Coronary artery (tissue), 2 donors: ENCODE measurements at regions not wholly inside any gene's neighbourhood (a gene's known extent, or its start where the extent isn't known, plus 50 kb on each side); places are given as distances from the start of the nearest gene placed in this dataset.
"Not testable (repeated sequence)": the region's sequence is repeated elsewhere in the genome, so short reads cannot be mapped to it uniquely, and the experiment has no call there.

ENCODE experiments used
- DNase-seq: peaks from one replicate; pipeline ENCODE4 v3.0.0-alpha.2; 2017; ENCODE audit warnings: low spot score
- H3K27ac ChIP-seq, 2 donors: fragments of 200-600 bp; sonication (generic); one replicate each; pipeline ENCODE4 v1.5.1; 2016 to 2019
- H3K4me3 ChIP-seq: fragments of 200-600 bp; sonication (generic); 2 replicates; pipeline ENCODE4 v1.5.1; 2016; ENCODE audit warnings: mild to moderate bottlenecking, moderate library complexity
- TF ChIP-seq, protein P1 (sequence below): fragments of 200-600 bp; sonication (generic); IDR thresholded peaks from one replicate; pipeline ENCODE4 v1.5.1; 2019; ENCODE audit warnings: antibody characterized with exemption

DNA sequence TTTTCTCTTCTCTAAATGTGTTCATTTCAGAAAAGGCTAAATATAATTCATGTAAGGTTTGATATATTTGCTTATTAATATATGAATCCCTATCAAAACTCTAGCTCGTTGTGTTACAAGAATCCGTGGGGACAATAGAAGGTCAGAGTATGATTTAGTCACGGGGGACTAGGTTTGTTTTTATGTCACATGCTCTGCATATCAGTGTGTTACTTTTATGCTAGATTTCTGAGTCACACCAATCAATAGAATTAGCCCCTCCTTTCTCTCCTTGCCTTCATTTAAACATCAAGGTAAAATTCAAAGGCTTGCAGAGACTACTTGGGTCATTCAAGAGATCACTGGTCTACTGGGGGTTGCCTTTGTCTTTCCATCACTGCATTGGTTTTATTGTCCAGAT is 636.1 kb downstream of the NR2F2 start:
- no peak for DNase-seq
- Histone ChIP-seq H3K27ac (no peak overlapping the region), H3K4me3 (no peak overlapping the region)
- TF ChIP-seq, protein P1, sequence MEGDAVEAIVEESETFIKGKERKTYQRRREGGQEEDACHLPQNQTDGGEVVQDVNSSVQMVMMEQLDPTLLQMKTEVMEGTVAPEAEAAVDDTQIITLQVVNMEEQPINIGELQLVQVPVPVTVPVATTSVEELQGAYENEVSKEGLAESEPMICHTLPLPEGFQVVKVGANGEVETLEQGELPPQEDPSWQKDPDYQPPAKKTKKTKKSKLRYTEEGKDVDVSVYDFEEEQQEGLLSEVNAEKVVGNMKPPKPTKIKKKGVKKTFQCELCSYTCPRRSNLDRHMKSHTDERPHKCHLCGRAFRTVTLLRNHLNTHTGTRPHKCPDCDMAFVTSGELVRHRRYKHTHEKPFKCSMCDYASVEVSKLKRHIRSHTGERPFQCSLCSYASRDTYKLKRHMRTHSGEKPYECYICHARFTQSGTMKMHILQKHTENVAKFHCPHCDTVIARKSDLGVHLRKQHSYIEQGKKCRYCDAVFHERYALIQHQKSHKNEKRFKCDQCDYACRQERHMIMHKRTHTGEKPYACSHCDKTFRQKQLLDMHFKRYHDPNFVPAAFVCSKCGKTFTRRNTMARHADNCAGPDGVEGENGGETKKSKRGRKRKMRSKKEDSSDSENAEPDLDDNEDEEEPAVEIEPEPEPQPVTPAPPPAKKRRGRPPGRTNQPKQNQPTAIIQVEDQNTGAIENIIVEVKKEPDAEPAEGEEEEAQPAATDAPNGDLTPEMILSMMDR: no peak

DNA sequence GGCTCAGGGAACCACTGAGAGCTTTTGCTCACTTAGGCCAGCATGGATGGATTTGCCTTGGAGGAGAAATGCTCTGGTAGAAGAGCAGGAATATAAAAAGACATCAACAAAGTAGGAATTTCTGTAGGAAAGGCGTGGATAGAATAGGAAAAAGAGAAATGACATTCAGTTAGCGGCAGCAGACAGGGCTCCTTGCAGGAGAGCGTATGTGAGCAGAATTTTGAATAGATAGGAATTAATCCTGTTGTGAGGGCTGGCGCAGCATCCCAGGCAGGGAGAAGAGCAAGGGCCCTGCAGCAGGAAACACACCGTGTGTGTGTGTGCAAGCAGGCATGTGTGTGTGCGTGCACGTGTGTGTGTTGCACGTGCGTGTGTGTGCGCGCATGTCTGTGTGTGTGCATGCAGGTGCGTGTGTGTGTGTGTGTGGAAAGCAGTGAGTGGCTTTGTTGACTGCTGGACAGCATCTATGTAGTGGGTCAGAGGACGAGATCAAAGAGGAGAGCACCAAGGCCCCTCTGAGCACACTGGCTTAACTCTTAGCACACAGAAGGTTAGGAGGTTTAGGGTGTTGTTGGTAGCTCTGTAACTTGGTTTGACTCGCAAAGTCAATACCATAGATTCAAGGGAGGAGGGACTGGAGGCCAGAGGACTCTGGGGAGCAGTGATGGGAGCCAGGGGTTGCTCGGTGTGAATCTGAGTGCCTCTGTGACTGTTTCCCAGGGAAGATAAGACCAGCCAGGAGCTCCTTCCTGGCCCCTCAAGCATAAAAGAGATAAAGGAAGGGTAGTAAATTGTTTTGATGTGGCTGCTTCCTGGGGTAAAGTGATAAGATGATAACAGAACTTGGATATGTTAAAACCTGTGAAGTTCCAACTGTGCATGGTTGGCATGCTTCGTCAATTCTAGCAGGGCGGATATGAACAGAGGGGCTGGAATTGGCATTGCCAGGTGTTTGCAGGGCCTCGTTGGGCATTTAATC is 639.5 kb downstream of the NR2F2 start:
- TF ChIP-seq, protein P1: no peak

DNA sequence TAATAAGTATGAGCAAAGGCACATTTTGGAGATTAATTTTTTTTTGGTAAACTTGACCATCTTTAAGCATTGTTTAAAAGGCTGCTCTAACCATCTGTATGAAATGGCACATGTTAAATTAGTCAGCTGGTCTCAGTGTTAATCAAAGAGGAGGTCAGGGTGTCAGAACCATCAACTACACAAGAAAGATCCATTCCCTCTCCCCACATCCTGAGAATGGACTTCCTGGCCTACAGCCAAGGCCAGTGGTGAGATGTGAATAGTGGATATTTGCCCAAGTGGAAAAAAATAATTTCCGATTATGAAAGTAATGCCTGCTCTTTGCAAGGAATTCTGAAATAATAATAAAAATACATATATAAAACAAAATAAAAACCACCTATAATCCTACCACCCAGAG is 641.7 kb downstream of the NR2F2 start:
- Histone ChIP-seq H3K27ac (no peak overlapping the region), H3K4me3 (no peak overlapping the region)
- TF ChIP-seq, protein P1: no peak
- no peak for DNase-seq

More for the DNA sequence above, 639.5 kb downstream of the NR2F2 start:
- H3K4me3 ChIP-seq: no peak overlapping the region
- no peak overlapping the region for H3K27ac ChIP-seq
- DNase-seq: no peak

DNA sequence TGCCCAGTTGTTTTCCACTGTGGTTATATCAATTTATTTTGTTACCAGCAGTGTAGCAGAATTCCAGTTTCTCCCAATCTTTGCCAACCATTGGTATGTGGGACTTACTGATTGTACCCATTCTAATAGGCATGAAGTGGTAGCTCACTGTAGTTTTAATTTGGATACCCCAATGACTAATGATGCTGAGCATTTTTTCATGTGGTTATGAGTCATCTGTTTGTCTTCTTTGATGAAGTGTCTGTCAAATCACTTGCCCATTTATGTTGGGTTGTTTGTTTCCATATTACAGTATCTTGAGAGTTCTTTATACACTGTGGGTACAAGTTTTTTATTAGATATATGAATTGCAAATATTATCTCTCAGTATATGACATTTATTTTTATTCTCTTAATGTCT is 644.3 kb downstream of the NR2F2 start:
- no peak overlapping the region for H3K27ac ChIP-seq
- DNase-seq: no peak
- no peak overlapping the region for H3K4me3 ChIP-seq
- TF ChIP-seq, protein P1: no peak

DNA sequence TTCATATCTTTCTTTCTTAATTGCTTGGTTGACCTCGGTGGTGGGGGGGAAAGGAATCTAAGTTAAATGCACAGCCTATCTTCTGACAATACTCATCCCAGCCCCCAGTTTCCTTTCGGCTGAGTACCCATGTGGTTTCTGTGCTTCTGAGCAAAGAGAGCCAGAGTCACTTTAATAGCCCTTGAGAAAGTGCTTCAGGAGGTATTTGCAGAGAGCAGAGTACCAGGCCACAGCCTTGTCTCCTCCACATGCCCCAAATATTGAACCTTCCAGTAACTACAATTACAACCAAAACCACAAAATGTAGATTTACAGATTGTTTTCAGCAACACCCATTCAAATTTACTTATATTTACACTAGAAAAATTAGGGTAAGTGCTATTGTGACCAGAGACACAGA is 647.4 kb downstream of the NR2F2 start:
- DNase-seq: no peak
- TF ChIP-seq, protein P1: no peak
- Histone ChIP-seq H3K4me3 (no peak overlapping the region), H3K27ac (no peak overlapping the region)

DNA sequence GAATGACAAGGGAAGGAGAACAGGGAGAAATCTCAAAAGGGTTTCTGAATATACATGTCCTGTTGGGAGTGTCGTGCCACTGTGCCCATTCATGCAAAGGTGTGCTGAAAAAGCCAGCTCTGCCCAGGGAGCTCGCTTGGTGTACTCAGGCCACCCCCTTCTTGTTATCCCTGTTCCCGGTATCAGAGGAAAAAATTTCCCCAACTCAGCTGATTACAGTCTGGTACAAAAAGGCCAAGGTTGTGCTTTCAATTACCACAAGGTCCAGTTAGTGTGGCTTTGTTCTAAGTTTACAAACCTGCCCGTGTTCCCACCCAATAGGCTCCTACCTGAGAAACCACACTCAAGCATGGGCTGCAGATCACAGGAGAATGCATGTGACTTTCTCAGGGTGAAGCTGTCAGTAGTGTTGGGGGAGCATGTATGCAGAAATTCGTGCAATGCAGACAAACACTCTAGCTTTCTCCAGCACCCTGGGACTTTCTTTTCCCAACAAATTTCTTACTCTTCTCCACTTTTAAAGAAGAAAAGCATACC is 648.5 kb downstream of the NR2F2 start:
- Histone ChIP-seq H3K27ac (no peak overlapping the region), H3K4me3 (no peak overlapping the region)
- no peak for DNase-seq

DNA sequence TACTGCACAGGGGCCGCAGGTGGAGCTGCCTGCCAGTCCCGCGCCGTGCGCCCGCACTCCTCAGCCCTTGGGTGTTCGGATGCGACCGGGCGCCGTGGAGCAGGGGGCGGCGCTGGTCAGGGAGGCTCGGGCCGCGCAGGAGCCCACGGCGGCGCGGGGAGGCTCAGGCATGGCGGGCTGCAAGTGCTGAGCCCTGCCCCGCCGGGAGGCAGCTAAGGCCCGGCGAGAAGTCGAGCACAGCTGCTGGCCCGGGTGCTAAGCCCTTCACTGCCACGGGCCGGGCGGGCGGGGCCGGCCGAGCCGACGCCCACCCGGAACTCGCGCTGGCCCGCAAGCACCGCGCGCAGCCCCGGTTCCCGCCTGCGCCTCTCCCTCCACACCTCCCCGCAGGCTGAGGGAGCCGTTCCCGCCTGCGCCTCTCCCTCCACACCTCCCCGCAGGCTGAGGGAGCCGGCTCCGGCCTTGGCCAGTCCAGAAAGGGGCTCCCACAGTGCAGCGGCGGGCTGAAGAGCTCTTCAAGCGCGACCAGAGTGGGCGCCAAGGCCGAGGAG is 653.7 kb downstream of the NR2F2 start:
- DNase-seq, H3K4me3 ChIP-seq, H3K27ac ChIP-seq: not testable (repeated sequence)

More for the DNA sequence above, 648.5 kb downstream of the NR2F2 start:
- TF ChIP-seq, protein P1: no peak
